ENCODE measurements at regions not wholly inside any gene's neighbourhood (a gene's known extent, or its start where the extent isn't known, plus 50 kb on each side); places are given as distances from the start of the nearest gene placed in this dataset.

- H3K27ac ChIP-seq (replicated peaks) = no peak overlapping the region
- no peak for DNase-seq
- H3K4me1 ChIP-seq = no peaks in the 10 kb centered on the region
- TF ChIP-seq CTCF (IDR thresholded peaks at IDR 0.05; ENCODE audit: borderline replicate concordance) = no peak
- no peaks in the 10 kb centered on the region for H3K27me3 ChIP-seq (ENCODE audit: low read depth)
- H3K4me3 ChIP-seq = no peak overlapping the region
- intact Hi-C loops (cut with micrococcal nuclease) = no loop called here
- no peaks in the 10 kb centered on the region for H3K9me3 ChIP-seq (replicated peaks)
- no peaks in the 10 kb centered on the region for H3K36me3 ChIP-seq
These were observed 692.0 kb downstream of the NCAM2 start for GRCh38 chr21:21690068-21690665.

GRCh38 chr21:21712748-21713520 lies 714.7 kb downstream of the NCAM2 start:
- no peak overlapping the region for H3K4me3 ChIP-seq
- intact Hi-C loops (cut with micrococcal nuclease) = no loop called here
- no peak for TF ChIP-seq CTCF (IDR thresholded peaks at IDR 0.05; ENCODE audit: borderline replicate concordance)
- no peaks in the 10 kb centered on the region for H3K4me1 ChIP-seq
- H3K27me3 ChIP-seq (ENCODE audit: low read depth) = no peaks in the 10 kb centered on the region
- H3K27ac ChIP-seq (replicated peaks) = no peak overlapping the region
- no peaks in the 10 kb centered on the region for H3K36me3 ChIP-seq
- DNase-seq = no peak
- no peaks in the 10 kb centered on the region for H3K9me3 ChIP-seq (replicated peaks)

- no peaks in the 10 kb centered on the region for H3K9me3 ChIP-seq (replicated peaks)
- TF ChIP-seq CTCF (IDR thresholded peaks at IDR 0.05; ENCODE audit: borderline replicate concordance) = no peak
- no peaks in the 10 kb centered on the region for H3K4me1 ChIP-seq
- H3K27me3 ChIP-seq (ENCODE audit: low read depth) = no peaks in the 10 kb centered on the region
- H3K36me3 ChIP-seq = no peaks in the 10 kb centered on the region
- intact Hi-C loops (cut with micrococcal nuclease) = no loop called here
- no peak for DNase-seq
- H3K4me3 ChIP-seq = no peak overlapping the region
- H3K27ac ChIP-seq (replicated peaks) = no peak overlapping the region
These were observed 715.5 kb downstream of the NCAM2 start for GRCh38 chr21:21713651-21714180.

GRCh38 chr21:21714426-21714825 lies 716.2 kb downstream of the NCAM2 start:
- TF ChIP-seq CTCF (IDR thresholded peaks at IDR 0.05; ENCODE audit: borderline replicate concordance) = no peak
- H3K4me1 ChIP-seq = no peaks in the 10 kb centered on the region
- no peaks in the 10 kb centered on the region for H3K36me3 ChIP-seq
- no peaks in the 10 kb centered on the region for H3K27me3 ChIP-seq (ENCODE audit: low read depth)
- no peak for DNase-seq
- intact Hi-C loops (cut with micrococcal nuclease) = no loop called here
- H3K4me3 ChIP-seq = no peak overlapping the region
- H3K9me3 ChIP-seq (replicated peaks) = no peaks in the 10 kb centered on the region
- no peak overlapping the region for H3K27ac ChIP-seq (replicated peaks)

- no peaks in the 10 kb centered on the region for H3K36me3 ChIP-seq
- intact Hi-C loops (cut with micrococcal nuclease) = no loop called here
- no peaks in the 10 kb centered on the region for H3K9me3 ChIP-seq (replicated peaks)
- no peak for TF ChIP-seq CTCF (IDR thresholded peaks at IDR 0.05; ENCODE audit: borderline replicate concordance)
- H3K27me3 ChIP-seq (ENCODE audit: low read depth) = no peaks in the 10 kb centered on the region
- H3K27ac ChIP-seq (replicated peaks) = no peak overlapping the region
- DNase-seq = no peak
- no peak overlapping the region for H3K4me3 ChIP-seq
- H3K4me1 ChIP-seq = no peaks in the 10 kb centered on the region
These were observed 717.2 kb downstream of the NCAM2 start for GRCh38 chr21:21715266-21715969.

Measured in left ventricle myocardium inferior (tissue), 1 donor.